Activated CD4-positive, CD25-positive, alpha-beta regulatory T cell treated with anti-CD3 and anti-CD28 coated beads, Interleukin-2, amount 50 U/mL, for 24 hours (primary cell): ENCODE measurements at regions not wholly inside any gene's neighbourhood (a gene's known extent, or its start where the extent isn't known, plus 50 kb on each side); places are given as distances from the start of the nearest gene placed in this dataset.
"Not testable (repeated sequence)": the region's sequence is repeated elsewhere in the genome, so short reads cannot be mapped to it uniquely, and the experiment has no call there.

Source experiments
- ATAC-seq, 2 donors: fragments of 150-1000 bp; cut with Tn5 transposase; one replicate each; pipeline ENCODE4 v1.10.0; 2021; ENCODE audit warnings: mild to moderate bottlenecking in 1 of 2, moderate library complexity in 1 of 2

- no peak for ATAC-seq
Observed at GRCh38 chr6:112939563-112939962, 592.4 kb downstream of the RFPL4B start.

GRCh38 chr6:112941613-112942012 lies 594.5 kb downstream of the RFPL4B start:
- no peak for ATAC-seq

GRCh38 chr6:112946051-112946450 lies 598.9 kb downstream of the RFPL4B start:
- no peak for ATAC-seq

GRCh38 chr6:112947507-112947906 lies 600.4 kb downstream of the RFPL4B start:
- no peak for ATAC-seq

- no peak for ATAC-seq
Observed at GRCh38 chr6:112951829-112952228, 604.7 kb downstream of the RFPL4B start.

GRCh38 chr6:112955743-112956142 lies 608.6 kb downstream of the RFPL4B start:
- not testable (repeated sequence) for ATAC-seq

- ATAC-seq, result no peak
Observed at GRCh38 chr6:112956696-112957535, 609.8 kb downstream of the RFPL4B start.

GRCh38 chr6:112957536-112957916 lies 610.4 kb downstream of the RFPL4B start:
- no peak for ATAC-seq

GRCh38 chr6:112960130-112960529 lies 613.0 kb downstream of the RFPL4B start:
- not testable (repeated sequence) for ATAC-seq

GRCh38 chr6:112967974-112968373 lies 620.8 kb downstream of the RFPL4B start:
- no peak for ATAC-seq

GRCh38 chr6:112971651-112972050 lies 624.5 kb downstream of the RFPL4B start:
- no peak for ATAC-seq

- not testable (repeated sequence) for ATAC-seq
Observed at GRCh38 chr6:112974931-112975330, 627.8 kb downstream of the RFPL4B start.

- not testable (repeated sequence) for ATAC-seq
Observed at GRCh38 chr6:112976579-112976978, 629.4 kb downstream of the RFPL4B start.

- ATAC-seq, result no peak
Observed at GRCh38 chr6:112979830-112980229, 632.7 kb downstream of the RFPL4B start.

GRCh38 chr6:112980676-112981075 lies 633.5 kb downstream of the RFPL4B start:
- no peak for ATAC-seq

- no peak for ATAC-seq
Observed at GRCh38 chr6:112983713-112984261, 636.7 kb downstream of the RFPL4B start.

GRCh38 chr6:112984899-112985298 lies 637.8 kb downstream of the RFPL4B start:
- no peak for ATAC-seq

- ATAC-seq, result no peak
Observed at GRCh38 chr6:112986321-112986720, 639.2 kb downstream of the RFPL4B start.

GRCh38 chr6:112988748-112989147 lies 641.6 kb downstream of the RFPL4B start:
- ATAC-seq, result no peak

GRCh38 chr6:112990971-112991370 lies 643.8 kb downstream of the RFPL4B start:
- no peak for ATAC-seq

GRCh38 chr6:112991912-112992311 lies 644.8 kb downstream of the RFPL4B start:
- ATAC-seq, result no peak

GRCh38 chr6:112997421-112998085 lies 650.4 kb downstream of the RFPL4B start:
- no peak for ATAC-seq

GRCh38 chr6:113004054-113004453 lies 656.9 kb downstream of the RFPL4B start:
- ATAC-seq, result no peak
